CD14-positive monocyte (primary cell): ENCODE measurements at regions not wholly inside any gene's neighbourhood (a gene's known extent, or its start where the extent isn't known, plus 50 kb on each side); places are given as distances from the start of the nearest gene placed in this dataset.

Experiments
- DNase-seq, 3 donors: peaks; one replicate each; pipeline ENCODE4 v3.0.0-alpha.2; 2011 to 2022
- H2AFZ ChIP-seq: 2 replicates; pipeline ENCODE4 v1.6.0; 2012; ENCODE audit warnings: mild to moderate bottlenecking, low read depth, low read length, inconsistent platforms; ENCODE audit not compliant: insufficient read depth, poor library complexity, severe bottlenecking
- H3K27ac ChIP-seq, 2 donors: 1 replicate in 1 of 2; 2 replicates in 1 of 2; pipeline ENCODE4 v1.5.1; 2012 to 2013; ENCODE audit warnings: low read length in 2 of 2, control low read depth in 1 of 2, inconsistent platforms in 1 of 2, low read depth in 1 of 2, mild to moderate bottlenecking in 1 of 2
- H3K27me3 ChIP-seq, 2 donors: one replicate each; pipeline versions ENCODE4 v1.6.0 to v1.6.1; 2011 to 2013; ENCODE audit warnings: low read length in 2 of 2; ENCODE audit not compliant: control insufficient read depth in 2 of 2, insufficient read depth in 2 of 2
- H3K36me3 ChIP-seq, 2 donors: replicated peaks in 1 of 2; 1 replicate in 1 of 2; 2 replicates in 1 of 2; pipeline versions ENCODE4 v1.5.1 to v1.6.1; 2012 to 2013; ENCODE audit warnings: low read length in 2 of 2, control low read depth in 1 of 2, inconsistent platforms in 1 of 2, mild to moderate bottlenecking in 1 of 2; ENCODE audit not compliant: insufficient read depth in 2 of 2, control insufficient read depth in 1 of 2
- H3K4me1 ChIP-seq, 2 donors: 1 replicate in 1 of 2; 2 replicates in 1 of 2; pipeline versions ENCODE4 v1.5.1 to v1.6.1; 2012 to 2013; ENCODE audit warnings: low read length in 2 of 2, control low read depth in 1 of 2, inconsistent platforms in 1 of 2, mild to moderate bottlenecking in 1 of 2, moderate library complexity in 1 of 2; ENCODE audit not compliant: insufficient read depth in 2 of 2, control insufficient read depth in 1 of 2
- H3K4me2 ChIP-seq: replicated peaks from 2 replicates; pipeline ENCODE3; 2012; ENCODE audit warnings: low read length, moderate library complexity, mild to moderate bottlenecking; ENCODE audit not compliant: poor library complexity, severe bottlenecking; ENCODE audit errors: extremely low read depth
- H3K4me3 ChIP-seq, 3 experiments: fragments of 200-600 bp in 1 of 3; sonication (generic) in 1 of 3; replicated peaks in 1 of 3; 1 replicate in 2 of 3; 2 replicates in 1 of 3; pipeline ENCODE4 v1.5.1; 2011 to 2013; ENCODE audit warnings: low read length in 3 of 3, mild to moderate bottlenecking in 3 of 3, control low read depth in 2 of 3, low read depth in 2 of 3, inconsistent platforms in 1 of 3, moderate library complexity in 1 of 3
- H3K79me2 ChIP-seq: 2 replicates; pipeline ENCODE4 v1.6.0; 2012; ENCODE audit warnings: mild to moderate bottlenecking, control low read depth, inconsistent platforms, low read length, moderate library complexity; ENCODE audit not compliant: insufficient read depth
- H3K9ac ChIP-seq: 2 replicates; pipeline ENCODE4 v1.6.0; 2017; ENCODE audit warnings: low read length, mild to moderate bottlenecking; ENCODE audit not compliant: insufficient read depth, poor library complexity, severe bottlenecking
- H3K9me3 ChIP-seq, 2 donors: replicated peaks in 1 of 2; 1 replicate in 1 of 2; 2 replicates in 1 of 2; pipeline versions ENCODE4 v1.5.1 to v1.6.1; 2012 to 2013; ENCODE audit warnings: low read length in 2 of 2, control low read depth in 1 of 2; ENCODE audit not compliant: control insufficient read depth in 1 of 2, insufficient read depth in 1 of 2
- H4K20me1 ChIP-seq: 2 replicates; pipeline ENCODE4 v1.6.0; 2012; ENCODE audit warnings: mild to moderate bottlenecking, low read length, control low read depth, moderate library complexity; ENCODE audit not compliant: insufficient read depth
- H3K27ac Mint-ChIP-seq, 7 donors: one replicate each; pipeline ENCODE4 v1.8.0; 2020; ENCODE audit warnings: mild to moderate bottlenecking in 7 of 7, mixed read lengths in 7 of 7, moderate library complexity in 6 of 7, inconsistent platforms in 2 of 7
- H3K27me3 Mint-ChIP-seq, 3 donors: one replicate each; pipeline ENCODE4 v1.8.0; 2021 to 2022; ENCODE audit warnings: low read depth in 3 of 3, mild to moderate bottlenecking in 3 of 3, mixed read lengths in 3 of 3, moderate library complexity in 3 of 3, inconsistent platforms in 1 of 3
- H3K36me3 Mint-ChIP-seq, 2 donors: one replicate each; pipeline ENCODE4 v1.8.0; 2020; ENCODE audit warnings: mixed read lengths in 2 of 2, inconsistent platforms in 1 of 2, mild to moderate bottlenecking in 1 of 2
- H3K4me1 Mint-ChIP-seq: one replicate; pipeline ENCODE4 v1.8.0; 2020; ENCODE audit warnings: mild to moderate bottlenecking, mixed read lengths
- H3K4me3 Mint-ChIP-seq, 2 donors: one replicate each; pipeline ENCODE4 v1.8.0; 2020; ENCODE audit warnings: mild to moderate bottlenecking in 2 of 2, mixed read lengths in 2 of 2, moderate library complexity in 1 of 2
- H3K9me3 Mint-ChIP-seq, 7 donors: one replicate each; pipeline ENCODE4 v1.8.0; 2020 to 2022; ENCODE audit warnings: mixed read lengths in 7 of 7, mild to moderate bottlenecking in 6 of 7, moderate library complexity in 6 of 7, inconsistent platforms in 2 of 7
- WGBS: methylation state at CpG from one replicate; pipeline ENCODE4 v1.1.5; 2013; ENCODE audit warnings: missing lambda C conversion rate; ENCODE audit not compliant: insufficient coverage; 5-methylcytosine and 5-hydroxymethylcytosine counted together
- intact Hi-C, 2 donors: fragments of 100-400 bp; cut with micrococcal nuclease; formaldehyde crosslinking; loops; one replicate each; pipeline versions ENCODE4 v1.15.0 to v1.15.1; 2023
- TF ChIP-seq, protein P1 (sequence below): fragments of 200-600 bp; IDR thresholded peaks from one replicate; pipeline ENCODE4 v1.8.0; 2022; ENCODE audit warnings: antibody characterized with exemption, mild to moderate bottlenecking

DNA sequence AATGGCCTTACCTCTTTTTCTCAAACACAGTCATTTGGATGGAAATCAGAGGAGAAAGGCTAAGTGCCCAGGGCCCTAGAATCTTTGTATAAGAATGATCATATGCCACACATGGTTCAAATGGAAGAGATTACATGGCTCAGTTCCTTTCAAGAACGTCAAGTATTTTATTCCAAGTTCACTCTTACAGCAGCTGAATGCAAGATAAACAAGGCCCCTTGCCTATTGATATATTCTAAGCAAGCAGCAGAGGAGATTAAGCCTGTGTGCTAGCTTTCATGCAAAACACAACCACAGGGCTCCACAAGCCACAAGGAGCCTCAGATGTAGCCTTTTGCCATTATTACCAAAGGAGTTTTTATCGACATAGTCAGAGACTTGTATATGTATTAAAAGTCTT, 55.3 kb upstream of the SLCO6A1 start:
- no peak for DNase-seq
- Mint-ChIP-seq H3K27ac (no peak overlapping the region), H3K4me1 (no peaks in the 10 kb centered on the region), H3K9me3 (peaks cover 6 to 17% (median 11%) of the 10 kb centered on the region in 7 donors), H3K27me3 (peaks cover 0 to 2% (median 0%) of the 10 kb centered on the region in 3 donors), H3K36me3 (peaks cover 0 to 2% of the 10 kb centered on the region in 2 donors), H3K4me3 (no peak overlapping the region)
- Histone ChIP-seq H4K20me1 (no peaks in the 10 kb centered on the region), H3K36me3 (no peaks in the 10 kb centered on the region), H2AFZ (no peak overlapping the region), H3K27me3 (no peaks in the 10 kb centered on the region), H3K4me2 (no peak overlapping the region), H3K27ac (no peak overlapping the region), H3K79me2 (no peaks in the 10 kb centered on the region), H3K4me1 (no peaks in the 10 kb centered on the region), H3K4me3 (no peak overlapping the region), H3K9me3 (peaks cover 0 to 5% of the 10 kb centered on the region in 2 donors), H3K9ac (no peak overlapping the region)
- WGBS: no CpG with 5 or more reads among the region's 2 CpGs
- intact Hi-C loops: no loop called here
- TF ChIP-seq, protein P1, sequence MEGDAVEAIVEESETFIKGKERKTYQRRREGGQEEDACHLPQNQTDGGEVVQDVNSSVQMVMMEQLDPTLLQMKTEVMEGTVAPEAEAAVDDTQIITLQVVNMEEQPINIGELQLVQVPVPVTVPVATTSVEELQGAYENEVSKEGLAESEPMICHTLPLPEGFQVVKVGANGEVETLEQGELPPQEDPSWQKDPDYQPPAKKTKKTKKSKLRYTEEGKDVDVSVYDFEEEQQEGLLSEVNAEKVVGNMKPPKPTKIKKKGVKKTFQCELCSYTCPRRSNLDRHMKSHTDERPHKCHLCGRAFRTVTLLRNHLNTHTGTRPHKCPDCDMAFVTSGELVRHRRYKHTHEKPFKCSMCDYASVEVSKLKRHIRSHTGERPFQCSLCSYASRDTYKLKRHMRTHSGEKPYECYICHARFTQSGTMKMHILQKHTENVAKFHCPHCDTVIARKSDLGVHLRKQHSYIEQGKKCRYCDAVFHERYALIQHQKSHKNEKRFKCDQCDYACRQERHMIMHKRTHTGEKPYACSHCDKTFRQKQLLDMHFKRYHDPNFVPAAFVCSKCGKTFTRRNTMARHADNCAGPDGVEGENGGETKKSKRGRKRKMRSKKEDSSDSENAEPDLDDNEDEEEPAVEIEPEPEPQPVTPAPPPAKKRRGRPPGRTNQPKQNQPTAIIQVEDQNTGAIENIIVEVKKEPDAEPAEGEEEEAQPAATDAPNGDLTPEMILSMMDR: no peak

DNA sequence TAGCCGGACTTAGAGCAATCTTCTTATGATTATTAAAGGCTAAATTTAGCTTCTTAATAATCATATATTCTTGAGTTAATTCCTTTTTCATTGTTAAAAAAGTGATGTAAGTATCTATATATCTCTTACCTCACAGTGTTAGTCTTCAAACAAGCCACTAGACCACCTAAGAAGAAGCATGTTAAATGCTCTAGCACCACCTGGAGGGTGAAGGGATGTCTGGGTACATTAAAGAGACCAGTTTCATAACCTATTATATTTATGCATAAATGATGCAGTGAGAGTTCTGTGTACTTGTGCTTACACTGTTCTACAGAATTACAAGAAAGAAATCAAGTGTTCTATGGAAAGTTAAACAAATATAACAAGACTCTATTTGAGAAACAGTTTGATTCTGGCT, 55.9 kb upstream of the SLCO6A1 start:
- Histone ChIP-seq H3K4me1 (no peaks in the 10 kb centered on the region), H2AFZ (no peak overlapping the region), H3K36me3 (no peaks in the 10 kb centered on the region), H3K4me3 (no peak overlapping the region), H3K27me3 (no peaks in the 10 kb centered on the region), H3K4me2 (no peak overlapping the region), H3K9ac (no peak overlapping the region), H4K20me1 (no peaks in the 10 kb centered on the region), H3K27ac (no peak overlapping the region), H3K79me2 (no peaks in the 10 kb centered on the region), H3K9me3 (peaks cover 0 to 5% of the 10 kb centered on the region in 2 donors)
- intact Hi-C loops: no loop called here
- peaks cover 0 to 2% of the 10 kb centered on the region in 2 donors for H3K36me3 Mint-ChIP-seq
- no peak overlapping the region for H3K27ac Mint-ChIP-seq
- TF ChIP-seq, protein P1: no peak
- no peaks in the 10 kb centered on the region for H3K4me1 Mint-ChIP-seq
- H3K9me3 Mint-ChIP-seq: peaks cover 6 to 14% (median 8%) of the 10 kb centered on the region in 7 donors
- peak in 1 of 3 donors; percentile 3 for DNase-seq
- no CpG with 5 or more reads among the region's 1 CpG for WGBS
- H3K27me3 Mint-ChIP-seq: peaks cover 0 to 2% (median 0%) of the 10 kb centered on the region in 3 donors
- no peak overlapping the region for H3K4me3 Mint-ChIP-seq
